GM04504 (cell line): ENCODE measurements at regions not wholly inside any gene's neighbourhood (a gene's known extent, or its start where the extent isn't known, plus 50 kb on each side); places are given as distances from the start of the nearest gene placed in this dataset.
A peak's percentile ranks its signal among the peaks of the same experiment; 100 is the strongest.

Source experiments
- DNase-seq: peaks from one replicate; pipeline ENCODE4 v3.0.0-alpha.2; 2012; ENCODE audit warnings: low read depth

DNA sequence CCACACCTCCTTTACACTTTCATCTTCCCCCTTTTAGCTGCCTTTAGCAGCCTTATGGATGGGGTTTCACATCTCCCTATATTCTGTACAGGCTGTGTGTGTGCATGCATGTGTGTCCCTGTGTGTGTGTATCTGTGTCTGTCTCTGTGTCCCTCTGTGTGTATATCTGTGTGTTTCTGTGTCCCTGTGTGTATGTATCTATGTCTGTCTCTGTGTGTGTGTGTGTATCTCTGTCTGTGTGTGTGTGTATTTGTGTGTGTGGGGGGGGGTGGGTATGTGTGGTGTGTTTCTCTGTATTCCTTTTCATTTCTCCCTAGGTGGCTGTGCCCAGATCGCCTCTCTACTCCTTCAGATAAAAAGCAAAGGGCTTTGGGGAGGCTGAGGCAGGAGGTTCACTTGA lies 52.2 kb upstream of the CD83 start:
- no peak for DNase-seq

DNA sequence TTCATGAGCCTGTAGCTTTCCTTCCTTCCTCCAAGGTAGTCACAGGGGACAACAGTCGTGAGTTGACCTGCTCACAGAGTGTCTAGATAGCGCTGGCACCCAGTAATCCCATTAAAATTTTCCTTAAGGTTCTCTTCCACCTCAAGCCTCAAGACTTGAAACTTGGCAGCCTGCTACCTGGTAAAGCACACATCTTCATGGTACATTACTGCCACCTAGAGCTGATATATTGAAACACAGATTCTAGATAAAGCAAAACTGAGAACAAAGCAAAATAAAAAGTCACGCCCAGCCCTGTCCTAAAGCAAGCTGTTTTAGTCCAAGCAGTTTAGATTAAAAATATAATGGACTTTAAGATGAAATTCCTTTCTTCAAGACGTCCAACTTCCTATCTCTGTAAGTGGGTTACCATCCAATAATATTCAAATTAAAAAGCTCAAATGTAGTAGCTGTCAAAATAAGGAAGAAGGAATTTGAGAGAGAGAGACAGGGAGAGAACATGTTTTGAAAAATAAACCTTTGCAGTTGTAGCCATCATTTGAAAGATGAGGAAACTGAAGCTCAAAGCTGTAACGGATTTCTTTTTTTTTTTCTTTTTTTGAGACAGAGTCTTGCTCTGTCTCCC lies 50.7 kb upstream of the CD83 start:
- peak; percentile 45 for DNase-seq

DNA sequence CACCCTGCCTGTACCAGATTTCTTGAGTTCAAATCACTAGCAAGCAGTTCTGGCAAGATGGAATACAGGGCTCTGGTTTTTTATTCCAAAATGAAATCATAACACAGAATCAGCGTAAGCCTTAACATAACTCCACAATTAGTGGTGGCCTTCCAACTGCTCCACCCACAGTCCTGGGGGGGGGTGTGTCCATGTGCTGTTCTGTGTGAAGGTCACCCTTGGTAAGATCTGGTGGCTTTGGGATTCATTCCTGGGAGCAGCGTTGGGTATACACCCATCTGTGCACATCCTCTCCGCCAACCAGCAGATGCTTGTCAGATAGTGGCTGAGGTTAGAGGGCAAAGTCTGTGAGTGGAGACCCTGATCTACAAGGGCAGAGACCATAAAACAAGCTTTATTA lies 49.9 kb upstream of the CD83 start:
- DNase-seq, result no peak
